B cell (primary cell): ENCODE measurements at regions not wholly inside any gene's neighbourhood (a gene's known extent, or its start where the extent isn't known, plus 50 kb on each side); places are given as distances from the start of the nearest gene placed in this dataset.

Source experiments
- ATAC-seq: fragments of 200-7000 bp; cut with Tn5 transposase; one replicate; pipeline ENCODE4 v1.10.0; 2021; ENCODE audit warnings: low read depth, mild to moderate bottlenecking, moderate number of reproducible peaks, moderate library complexity
- CTCF ChIA-PET: fragments of 350-600 bp; sonication (Branson Sonifier 250); formaldehyde crosslinking; loops from one replicate; lab custom pipeline; 2021; ENCODE audit warnings: antibody characterized with exemption, inconsistent platforms; lab: Charles Lee
- POLR2A ChIA-PET: fragments of 350-600 bp; sonication (Branson Sonifier 250); formaldehyde crosslinking; loops from one replicate; lab custom pipeline; 2021; ENCODE audit warnings: antibody characterized with exemption; lab: Charles Lee
- DNase-seq: peaks from one replicate; pipeline ENCODE4 v3.0.0; 2013
- H2AFZ ChIP-seq: 2 replicates; pipeline ENCODE4 v1.6.1; 2012; ENCODE audit warnings: mild to moderate bottlenecking, low read depth, low read length; ENCODE audit not compliant: insufficient read depth, poor library complexity, severe bottlenecking
- H3K27ac ChIP-seq, 2 donors: 1 replicate in 1 of 2; 2 replicates in 1 of 2; pipeline ENCODE4 v1.5.1; 2012 to 2013; ENCODE audit warnings: low read length in 2 of 2, mild to moderate bottlenecking in 2 of 2, moderate library complexity in 1 of 2
- H3K27me3 ChIP-seq, 4 experiments: fragments of 200-600 bp in 1 of 4; sonication (generic) in 1 of 4; replicated peaks in 1 of 4; 1 replicate in 2 of 4; 2 replicates in 2 of 4; pipeline versions ENCODE4 v1.6.1 to v1.7.0; 2013 to 2016; ENCODE audit warnings: low read length in 3 of 4, mild to moderate bottlenecking in 2 of 4, mixed read lengths in 1 of 4, moderate library complexity in 1 of 4; ENCODE audit not compliant: insufficient read depth in 4 of 4, control insufficient read depth in 3 of 4; ENCODE audit errors: control extremely low read depth in 1 of 4
- H3K36me3 ChIP-seq, 2 experiments: replicated peaks in 1 of 2; 1 replicate in 1 of 2; 2 replicates in 1 of 2; pipeline versions ENCODE4 v1.6.1 to v1.7.1; 2013; ENCODE audit warnings: low read length in 1 of 2; ENCODE audit not compliant: insufficient read depth in 2 of 2, control insufficient read depth in 1 of 2; ENCODE audit errors: control extremely low read depth in 1 of 2, extremely low read depth in 1 of 2
- H3K4me1 ChIP-seq, 2 donors: fragments of 200-600 bp in 1 of 2; sonication (generic) in 1 of 2; 1 replicate in 1 of 2; 2 replicates in 1 of 2; pipeline versions ENCODE4 v1.5.1 to v1.6.1; 2013 to 2017; ENCODE audit warnings: low read length in 2 of 2; ENCODE audit not compliant: control insufficient read depth in 2 of 2, insufficient read depth in 2 of 2
- H3K4me2 ChIP-seq: replicated peaks from 2 replicates; pipeline ENCODE3; 2012; ENCODE audit warnings: mild to moderate bottlenecking, low read depth, low read length; ENCODE audit not compliant: poor library complexity, severe bottlenecking
- H3K4me3 ChIP-seq, 5 experiments: fragments of 200-600 bp in 1 of 5; sonication (generic) in 1 of 5; 1 replicate in 3 of 5; 2 replicates in 2 of 5; pipeline versions ENCODE4 v1.5.1 to v1.7.0; 2011 to 2016; ENCODE audit warnings: low read length in 4 of 5, mild to moderate bottlenecking in 4 of 5, low read depth in 2 of 5, control low read depth in 1 of 5, moderate library complexity in 1 of 5; ENCODE audit not compliant: insufficient read depth in 1 of 5; ENCODE audit errors: control extremely low read depth in 1 of 5, extremely low read depth in 1 of 5
- H3K79me2 ChIP-seq: fragments of 200-600 bp; sonication (generic); one replicate; pipeline ENCODE4 v1.6.0; 2016; ENCODE audit warnings: low read length; ENCODE audit not compliant: control insufficient read depth, insufficient read depth
- H3K9ac ChIP-seq: fragments of 200-600 bp; sonication (generic); 2 replicates; pipeline ENCODE4 v1.6.1; 2017; ENCODE audit warnings: mild to moderate bottlenecking, low read length, moderate library complexity
- H3K9me3 ChIP-seq, 3 donors: one replicate each; pipeline versions ENCODE4 v1.6.1 to v1.7.1; 2013; ENCODE audit warnings: low read length in 2 of 3; ENCODE audit not compliant: control insufficient read depth in 2 of 3, insufficient read depth in 1 of 3; ENCODE audit errors: control extremely low read depth in 1 of 3
- H4K20me1 ChIP-seq: 2 replicates; pipeline ENCODE4 v1.6.0; 2012; ENCODE audit warnings: mild to moderate bottlenecking, low read length; ENCODE audit not compliant: insufficient read depth, control insufficient read depth, poor library complexity, severe bottlenecking
- H3K27ac Mint-ChIP-seq: one replicate; pipeline ENCODE4 v1.8.0; 2021; ENCODE audit warnings: mixed read lengths
- H3K27me3 Mint-ChIP-seq: one replicate; pipeline ENCODE4 v1.8.0; 2021; ENCODE audit warnings: mixed read lengths
- H3K4me1 Mint-ChIP-seq: one replicate; pipeline ENCODE4 v1.8.0; 2021; ENCODE audit warnings: mixed read lengths
- H3K4me3 Mint-ChIP-seq: one replicate; pipeline ENCODE4 v1.8.0; 2021; ENCODE audit warnings: mixed read lengths
- H3K9me3 Mint-ChIP-seq: one replicate; pipeline ENCODE4 v1.8.0; 2022; ENCODE audit warnings: mixed read lengths; ENCODE audit not compliant: insufficient read depth
- EZH2 ChIP-seq: IDR thresholded peaks from 2 replicates; pipeline ENCODE4 v1.6.1; 2012; ENCODE audit warnings: borderline replicate concordance, low read depth, mild to moderate bottlenecking, moderate library complexity, low read length; ENCODE audit not compliant: insufficient read depth, poor library complexity, severe bottlenecking
- WGBS: methylation state at CpG from one replicate; pipeline ENCODE4 v1.1.5; 2013; ENCODE audit warnings: missing lambda C conversion rate; ENCODE audit not compliant: insufficient coverage; 5-methylcytosine and 5-hydroxymethylcytosine counted together
- intact Hi-C: fragments of 100-400 bp; cut with micrococcal nuclease; formaldehyde crosslinking; loops from one replicate; pipeline ENCODE4 v1.10.0; 2022
- TF ChIP-seq, protein P1 (sequence below): fragments of 200-600 bp; IDR thresholded peaks from one replicate; pipeline ENCODE4 v1.8.0; 2022; ENCODE audit warnings: antibody characterized with exemption, mild to moderate bottlenecking

DNA sequence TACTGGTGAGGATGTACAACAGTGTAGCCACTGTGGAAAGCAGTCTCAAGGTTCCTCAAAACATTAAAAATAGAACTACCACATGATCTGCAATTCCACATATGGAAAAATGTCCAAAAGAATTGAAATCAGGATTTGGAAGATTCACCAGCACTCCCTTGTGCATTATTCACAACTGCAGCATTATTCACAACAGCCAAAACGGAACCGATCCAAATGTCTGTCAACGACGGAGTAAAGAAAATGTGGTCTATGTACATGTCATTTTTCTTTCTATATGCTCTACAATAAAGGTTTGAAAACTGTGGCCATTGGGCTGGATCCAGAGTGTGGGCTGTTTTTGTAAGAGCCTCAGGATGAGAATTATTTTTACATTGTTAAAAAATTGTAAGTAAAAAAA lies 1206.1 kb upstream of the CELF2 start:
- peaks cover 3% of the 10 kb centered on the region for H3K9me3 Mint-ChIP-seq
- Histone ChIP-seq H3K9ac (no peak overlapping the region), H4K20me1 (no peaks in the 10 kb centered on the region), H3K27ac (no peak overlapping the region), H3K27me3 (no peaks in the 10 kb centered on the region), H2AFZ (no peak overlapping the region), H3K9me3 (no peaks in the 10 kb centered on the region), H3K36me3 (no peaks in the 10 kb centered on the region), H3K4me3 (no peak overlapping the region), H3K4me1 (no peaks in the 10 kb centered on the region), H3K4me2 (no peak overlapping the region), H3K79me2 (no peaks in the 10 kb centered on the region)
- ATAC-seq (no peak), DNase-seq (no peak)
- CTCF ChIA-PET, result no interaction called here
- no peaks in the 10 kb centered on the region for H3K4me1 Mint-ChIP-seq
- no peak for TF ChIP-seq EZH2
- TF ChIP-seq, protein P1, sequence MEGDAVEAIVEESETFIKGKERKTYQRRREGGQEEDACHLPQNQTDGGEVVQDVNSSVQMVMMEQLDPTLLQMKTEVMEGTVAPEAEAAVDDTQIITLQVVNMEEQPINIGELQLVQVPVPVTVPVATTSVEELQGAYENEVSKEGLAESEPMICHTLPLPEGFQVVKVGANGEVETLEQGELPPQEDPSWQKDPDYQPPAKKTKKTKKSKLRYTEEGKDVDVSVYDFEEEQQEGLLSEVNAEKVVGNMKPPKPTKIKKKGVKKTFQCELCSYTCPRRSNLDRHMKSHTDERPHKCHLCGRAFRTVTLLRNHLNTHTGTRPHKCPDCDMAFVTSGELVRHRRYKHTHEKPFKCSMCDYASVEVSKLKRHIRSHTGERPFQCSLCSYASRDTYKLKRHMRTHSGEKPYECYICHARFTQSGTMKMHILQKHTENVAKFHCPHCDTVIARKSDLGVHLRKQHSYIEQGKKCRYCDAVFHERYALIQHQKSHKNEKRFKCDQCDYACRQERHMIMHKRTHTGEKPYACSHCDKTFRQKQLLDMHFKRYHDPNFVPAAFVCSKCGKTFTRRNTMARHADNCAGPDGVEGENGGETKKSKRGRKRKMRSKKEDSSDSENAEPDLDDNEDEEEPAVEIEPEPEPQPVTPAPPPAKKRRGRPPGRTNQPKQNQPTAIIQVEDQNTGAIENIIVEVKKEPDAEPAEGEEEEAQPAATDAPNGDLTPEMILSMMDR, result no peak
- no peak overlapping the region for H3K27ac Mint-ChIP-seq
- POLR2A ChIA-PET, result no interaction called here
- H3K27me3 Mint-ChIP-seq, result no peaks in the 10 kb centered on the region
- no peak overlapping the region for H3K4me3 Mint-ChIP-seq
- WGBS, result no CpG with 5 or more reads among the region's 4 CpGs
- intact Hi-C loops, result no loop called here

DNA sequence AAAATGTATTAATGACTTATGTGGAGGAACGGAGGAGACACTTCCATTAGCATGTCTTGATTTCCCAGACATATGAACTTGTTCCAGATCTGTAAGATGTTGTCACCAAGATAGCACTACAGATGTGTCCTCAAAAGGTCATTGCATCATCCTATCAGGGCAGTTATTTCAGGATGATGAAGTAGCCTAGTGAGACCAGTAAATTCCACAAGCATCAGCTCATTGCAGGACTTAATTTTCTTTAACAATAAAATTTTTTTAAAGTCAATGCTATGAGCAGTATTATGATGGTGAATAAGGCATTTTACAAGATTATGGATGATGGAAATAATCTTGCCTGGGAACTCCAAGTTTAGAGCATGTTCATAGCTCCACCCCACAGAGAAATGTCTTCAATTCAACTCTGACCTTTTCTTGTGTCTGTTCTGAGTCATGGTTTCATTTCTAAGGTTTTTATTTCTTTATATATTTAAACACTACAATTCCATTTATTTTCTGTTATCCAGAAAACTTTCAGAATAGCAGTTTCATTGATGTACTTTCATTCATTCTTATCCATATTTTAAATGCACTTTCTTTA lies 1203.3 kb upstream of the CELF2 start:
- Histone ChIP-seq H3K9ac (no peak overlapping the region), H3K4me1 (no peaks in the 10 kb centered on the region), H4K20me1 (no peaks in the 10 kb centered on the region), H3K36me3 (no peaks in the 10 kb centered on the region), H3K4me3 (no peak overlapping the region), H3K27ac (no peak overlapping the region), H3K9me3 (peaks cover 0 to 6% (median 0%) of the 10 kb centered on the region in 3 donors), H2AFZ (no peak overlapping the region), H3K79me2 (no peaks in the 10 kb centered on the region), H3K4me2 (no peak overlapping the region), H3K27me3 (no peaks in the 10 kb centered on the region)
- ATAC-seq (no peak), DNase-seq (no peak)
- Mint-ChIP-seq H3K4me3 (no peak overlapping the region), H3K27me3 (no peaks in the 10 kb centered on the region), H3K9me3 (peaks cover 10% of the 10 kb centered on the region), H3K4me1 (no peaks in the 10 kb centered on the region), H3K27ac (no peak overlapping the region)
- WGBS, result no CpG with 5 or more reads among the region's 1 CpG
- POLR2A ChIA-PET, result no interaction called here
- CTCF ChIA-PET, result no interaction called here
- intact Hi-C loops, result no loop called here
- no peak for TF ChIP-seq EZH2
- TF ChIP-seq, protein P1, result no peak
